HEK293 (cell line): ENCODE measurements at regions not wholly inside any gene's neighbourhood (a gene's known extent, or its start where the extent isn't known, plus 50 kb on each side); places are given as distances from the start of the nearest gene placed in this dataset.

Experiments
- CTCF ChIA-PET: fragments of 350-600 bp; formaldehyde crosslinking; extraction: SDS; loops from one replicate; lab custom pipeline; 2021; ENCODE audit warnings: antibody characterized with exemption; lab: Yijun Ruan, JAX
- POLR2A ChIA-PET: fragments of 300-600 bp; formaldehyde crosslinking; extraction: SDS; loops from one replicate; lab custom pipeline; 2020; ENCODE audit warnings: antibody characterized with exemption, inconsistent platforms; lab: Yijun Ruan, JAX
- H3K27ac ChIP-seq: fragments of 200-500 bp; sonication (Bioruptor generic); 2 replicates; pipeline ENCODE4 v1.5.1; 2014; ENCODE audit warnings: low read depth, low read length, control low read depth, inconsistent platforms; ENCODE audit errors: extremely low read depth
- H3K36me3 ChIP-seq, 2 experiments: fragments of 200-500 bp in 1 of 2; sonication (Bioruptor generic) in 1 of 2; 1 replicate in 1 of 2; 2 replicates in 1 of 2; pipeline ENCODE4 v1.5.1; 2014 to 2017; ENCODE audit warnings: inconsistent platforms in 2 of 2, low read length in 2 of 2; ENCODE audit not compliant: control insufficient read depth in 2 of 2, insufficient read depth in 1 of 2
- H3K4me1 ChIP-seq: fragments of 200-500 bp; sonication (Bioruptor generic); 2 replicates; pipeline ENCODE4 v1.5.1; 2014; ENCODE audit warnings: mild to moderate bottlenecking, low read length, inconsistent platforms; ENCODE audit not compliant: control insufficient read depth, insufficient read depth
- H3K4me3 ChIP-seq: 2 replicates; pipeline ENCODE4 v1.5.1; 2011; ENCODE audit warnings: low read depth, mild to moderate bottlenecking, control low read depth, low read length, moderate library complexity
- H3K9me3 ChIP-seq: fragments of 200-500 bp; sonication (Bioruptor generic); 2 replicates; pipeline ENCODE4 v1.5.1; 2014; ENCODE audit warnings: low read depth, low read length, inconsistent platforms; ENCODE audit not compliant: control insufficient read depth, insufficient read depth
- GLI4 ChIP-seq: fragments of 450-650 bp; formaldehyde crosslinking; IDR thresholded peaks from 2 replicates; pipeline ENCODE4 v1.5.1; 2016; ENCODE audit warnings: missing biosample characterization, missing genetic modification characterization
- MYNN ChIP-seq: fragments of 450-650 bp; formaldehyde crosslinking; IDR thresholded peaks from 2 replicates; pipeline ENCODE4 v1.5.1; 2016; ENCODE audit warnings: missing biosample characterization, missing genetic modification characterization, borderline replicate concordance
- PATZ1 ChIP-seq: fragments of 450-650 bp; formaldehyde crosslinking; IDR thresholded peaks from 2 replicates; pipeline ENCODE4 v1.5.1; 2016; ENCODE audit warnings: missing biosample characterization, missing genetic modification characterization
- SP3 ChIP-seq: fragments of 450-650 bp; formaldehyde crosslinking; IDR thresholded peaks from 2 replicates; pipeline ENCODE4 v1.5.1; 2016; ENCODE audit warnings: missing biosample characterization, missing genetic modification characterization
- ZBTB44 ChIP-seq: fragments of 450-650 bp; IDR thresholded peaks from 2 replicates; pipeline ENCODE4 v1.5.1; 2018; ENCODE audit warnings: missing biosample characterization, mild to moderate bottlenecking, missing genetic modification characterization
- ZBTB49 ChIP-seq: fragments of 450-650 bp; formaldehyde crosslinking; IDR thresholded peaks from 2 replicates; pipeline ENCODE4 v1.5.1; 2016; ENCODE audit warnings: missing biosample characterization, missing genetic modification characterization, low read depth
- ZNF138 ChIP-seq: fragments of 450-650 bp; formaldehyde crosslinking; IDR thresholded peaks from 2 replicates; pipeline ENCODE4 v1.5.1; 2016; ENCODE audit warnings: missing biosample characterization, missing genetic modification characterization, borderline replicate concordance
- ZNF146 ChIP-seq: fragments of 450-650 bp; formaldehyde crosslinking; IDR thresholded peaks from 2 replicates; pipeline ENCODE4 v1.5.1; 2016; ENCODE audit warnings: missing biosample characterization, missing genetic modification characterization
- ZNF155 ChIP-seq: fragments of 450-650 bp; formaldehyde crosslinking; IDR thresholded peaks from 2 replicates; pipeline ENCODE4 v1.5.1; 2016; ENCODE audit warnings: missing biosample characterization, missing genetic modification characterization
- ZNF202 ChIP-seq: fragments of 450-650 bp; formaldehyde crosslinking; IDR thresholded peaks from 2 replicates; pipeline ENCODE4 v1.5.1; 2016; ENCODE audit warnings: missing biosample characterization, missing genetic modification characterization, borderline replicate concordance
- ZNF239 ChIP-seq: fragments of 450-650 bp; formaldehyde crosslinking; IDR thresholded peaks from 2 replicates; pipeline ENCODE4 v1.5.1; 2016; ENCODE audit warnings: missing biosample characterization, missing genetic modification characterization
- ZNF26 ChIP-seq: fragments of 450-650 bp; formaldehyde crosslinking; IDR thresholded peaks from 2 replicates; pipeline ENCODE4 v1.5.1; 2016; ENCODE audit warnings: missing biosample characterization, missing genetic modification characterization
- ZNF266 ChIP-seq: fragments of 450-650 bp; formaldehyde crosslinking; IDR thresholded peaks from 2 replicates; pipeline ENCODE4 v1.5.1; 2016; ENCODE audit warnings: missing biosample characterization, missing genetic modification characterization, low read depth
- ZNF433 ChIP-seq: fragments of 450-650 bp; formaldehyde crosslinking; IDR thresholded peaks from 2 replicates; pipeline ENCODE4 v1.5.1; 2016; ENCODE audit warnings: missing biosample characterization, missing genetic modification characterization, low read depth
- ZNF561 ChIP-seq: fragments of 450-650 bp; IDR thresholded peaks from 2 replicates; pipeline ENCODE4 v1.5.1; 2018; ENCODE audit warnings: missing biosample characterization, missing genetic modification characterization, borderline replicate concordance
- ZNF596 ChIP-seq: fragments of 450-650 bp; IDR thresholded peaks from 2 replicates; pipeline ENCODE4 v1.5.0; 2018; ENCODE audit warnings: missing biosample characterization, mild to moderate bottlenecking, missing genetic modification characterization, moderate library complexity
- ZNF624 ChIP-seq: fragments of 450-650 bp; formaldehyde crosslinking; IDR thresholded peaks from 2 replicates; pipeline ENCODE4 v1.5.1; 2017; ENCODE audit warnings: missing biosample characterization, missing genetic modification characterization
- ZNF645 ChIP-seq: fragments of 450-650 bp; formaldehyde crosslinking; IDR thresholded peaks from 2 replicates; pipeline ENCODE4; 2016; ENCODE audit warnings: missing biosample characterization, missing genetic modification characterization
- ZNF701 ChIP-seq: fragments of 450-650 bp; formaldehyde crosslinking; IDR thresholded peaks from 2 replicates; pipeline ENCODE4 v1.5.1; 2016; ENCODE audit warnings: missing biosample characterization, missing genetic modification characterization
- ZSCAN30 ChIP-seq: fragments of 450-650 bp; IDR thresholded peaks from 2 replicates; pipeline ENCODE4 v1.5.1; 2018; ENCODE audit warnings: missing biosample characterization, mild to moderate bottlenecking, missing genetic modification characterization, moderate library complexity
- TF ChIP-seq, protein P1 (sequence below): fragments of 450-650 bp; formaldehyde crosslinking; IDR thresholded peaks from 2 replicates; pipeline ENCODE4 v1.5.1; 2017; ENCODE audit warnings: missing biosample characterization, missing genetic modification characterization
- TF ChIP-seq, protein P2 (sequence below): fragments of 450-650 bp; formaldehyde crosslinking; IDR thresholded peaks from 2 replicates; pipeline ENCODE4 v1.5.1; 2016; ENCODE audit warnings: missing biosample characterization, missing genetic modification characterization

GRCh38 chr3:182686033-182686886 lies 107.0 kb upstream of the ATP11B start (continued):
- TF ChIP-seq, protein P1, sequence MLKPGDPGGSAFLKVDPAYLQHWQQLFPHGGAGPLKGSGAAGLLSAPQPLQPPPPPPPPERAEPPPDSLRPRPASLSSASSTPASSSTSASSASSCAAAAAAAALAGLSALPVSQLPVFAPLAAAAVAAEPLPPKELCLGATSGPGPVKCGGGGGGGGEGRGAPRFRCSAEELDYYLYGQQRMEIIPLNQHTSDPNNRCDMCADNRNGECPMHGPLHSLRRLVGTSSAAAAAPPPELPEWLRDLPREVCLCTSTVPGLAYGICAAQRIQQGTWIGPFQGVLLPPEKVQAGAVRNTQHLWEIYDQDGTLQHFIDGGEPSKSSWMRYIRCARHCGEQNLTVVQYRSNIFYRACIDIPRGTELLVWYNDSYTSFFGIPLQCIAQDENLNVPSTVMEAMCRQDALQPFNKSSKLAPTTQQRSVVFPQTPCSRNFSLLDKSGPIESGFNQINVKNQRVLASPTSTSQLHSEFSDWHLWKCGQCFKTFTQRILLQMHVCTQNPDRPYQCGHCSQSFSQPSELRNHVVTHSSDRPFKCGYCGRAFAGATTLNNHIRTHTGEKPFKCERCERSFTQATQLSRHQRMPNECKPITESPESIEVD (tag by site-specific recombination), result peak; percentile 82
- no peak for TF ChIP-seq ZNF624 (tag by site-specific recombination)
- TF ChIP-seq PATZ1 (tag by site-specific recombination), result no peak
- TF ChIP-seq ZNF146, result no peak
- TF ChIP-seq ZNF433 (tag by site-specific recombination), result no peak
- no peak for TF ChIP-seq ZSCAN30 (tag by site-specific recombination)
- no peak for TF ChIP-seq ZBTB49 (tag by site-specific recombination)
- TF ChIP-seq ZBTB44 (tag by site-specific recombination), result peak; percentile 82
- TF ChIP-seq ZNF138 (tag by site-specific recombination), result no peak
- no peak for TF ChIP-seq ZNF202 (tag by site-specific recombination)
- no peak for TF ChIP-seq ZNF266 (tag by site-specific recombination)
- no peak for TF ChIP-seq ZNF155

DNA sequence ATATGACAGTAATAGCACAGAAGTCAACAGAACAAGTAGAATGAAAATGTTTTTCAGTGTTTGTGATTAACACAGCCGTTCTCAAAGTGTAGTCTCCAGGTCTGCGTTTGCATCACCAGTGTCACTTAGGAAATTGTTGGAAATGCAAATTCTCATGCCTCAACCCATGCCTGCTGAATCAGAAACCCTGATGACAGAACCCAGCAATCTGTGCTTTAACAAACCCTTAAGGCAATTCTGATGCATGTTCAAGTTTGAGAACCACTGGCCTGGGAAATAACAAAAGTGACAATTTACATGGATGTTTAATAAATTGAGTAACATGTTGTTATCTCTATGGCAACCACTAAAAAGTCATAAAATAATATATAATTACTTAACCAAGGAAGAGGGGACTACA lies 103.1 kb upstream of the ATP11B start:
- POLR2A ChIA-PET, result no interaction called here
- no peak overlapping the region for H3K4me3 ChIP-seq
- H3K27ac ChIP-seq, result no peak overlapping the region
- no peaks in the 10 kb centered on the region for H3K36me3 ChIP-seq
- H3K4me1 ChIP-seq, result no peaks in the 10 kb centered on the region
- CTCF ChIA-PET, result no interaction called here
- no peaks in the 10 kb centered on the region for H3K9me3 ChIP-seq
- TF ChIP-seq GLI4 (tag by site-specific recombination) (no peak), ZNF239 (tag by site-specific recombination) (no peak), ZNF561 (tag by site-specific recombination) (no peak), ZNF701 (tag by site-specific recombination) (no peak), MYNN (tag by site-specific recombination) (no peak), ZNF26 (tag by site-specific recombination) (no peak), SP3 (tag by site-specific recombination) (no peak), ZNF645 (tag by site-specific recombination) (no peak), ZNF596 (tag by site-specific recombination) (no peak)
- TF ChIP-seq, protein P2, sequence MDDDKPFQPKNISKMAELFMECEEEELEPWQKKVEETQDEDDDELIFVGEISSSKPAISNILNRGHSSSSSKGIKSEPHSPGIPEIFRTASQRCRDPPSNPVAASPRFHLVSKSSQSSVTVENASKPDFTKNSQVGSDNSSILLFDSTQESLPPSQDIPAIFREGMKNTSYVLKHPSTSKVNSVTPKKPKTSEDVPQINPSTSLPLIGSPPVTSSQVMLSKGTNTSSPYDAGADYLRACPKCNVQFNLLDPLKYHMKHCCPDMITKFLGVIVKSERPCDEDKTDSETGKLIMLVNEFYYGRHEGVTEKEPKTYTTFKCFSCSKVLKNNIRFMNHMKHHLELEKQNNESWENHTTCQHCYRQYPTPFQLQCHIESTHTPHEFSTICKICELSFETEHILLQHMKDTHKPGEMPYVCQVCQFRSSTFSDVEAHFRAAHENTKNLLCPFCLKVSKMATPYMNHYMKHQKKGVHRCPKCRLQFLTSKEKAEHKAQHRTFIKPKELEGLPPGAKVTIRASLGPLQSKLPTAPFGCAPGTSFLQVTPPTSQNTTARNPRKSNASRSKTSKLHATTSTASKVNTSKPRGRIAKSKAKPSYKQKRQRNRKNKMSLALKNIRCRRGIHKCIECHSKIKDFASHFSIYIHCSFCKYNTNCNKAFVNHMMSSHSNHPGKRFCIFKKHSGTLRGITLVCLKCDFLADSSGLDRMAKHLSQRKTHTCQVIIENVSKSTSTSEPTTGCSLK (tag by site-specific recombination), result no peak
